GM21447 (cell line): ENCODE measurements at regions not wholly inside any gene's neighbourhood (a gene's known extent, or its start where the extent isn't known, plus 50 kb on each side); places are given as distances from the start of the nearest gene placed in this dataset.
A peak's percentile ranks its signal among the peaks of the same experiment; 100 is the strongest.
"Not testable (repeated sequence)": the region's sequence is repeated elsewhere in the genome, so short reads cannot be mapped to it uniquely, and the experiment has no call there.

Experiments used
- ATAC-seq: cut with Tn5 transposase; IDR thresholded peaks from one replicate; pipeline ENCODE4 v1.9.1; 2021; ENCODE audit not compliant: unreplicated experiment

DNA sequence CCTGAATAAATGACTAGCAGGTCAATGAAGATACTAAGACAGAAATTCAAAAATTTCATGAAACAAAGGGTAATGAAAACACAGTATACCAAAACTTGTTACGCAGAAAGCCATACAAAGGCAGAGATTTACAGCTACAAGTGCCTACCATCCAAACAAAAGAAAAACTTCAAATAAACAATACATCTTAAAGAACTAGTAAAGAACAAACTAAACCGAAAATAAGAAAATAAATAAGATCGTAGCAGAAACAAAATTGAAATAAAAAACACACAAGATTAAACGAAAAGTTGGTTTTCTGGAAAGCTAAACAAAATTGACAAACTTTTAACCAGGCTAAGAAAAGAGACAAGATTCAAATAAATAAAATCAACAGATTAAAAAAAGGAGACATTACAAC, 51.5 kb downstream of the VPREB1 start:
- ATAC-seq = not testable (repeated sequence)

- ATAC-seq = not testable (repeated sequence)
Measured at GRCh38 chr22:22297159-22297793, 52.7 kb downstream of the VPREB1 start.

- ATAC-seq = peak; percentile 82
Measured at GRCh38 chr22:22297794-22298653, 53.4 kb downstream of the VPREB1 start.

DNA sequence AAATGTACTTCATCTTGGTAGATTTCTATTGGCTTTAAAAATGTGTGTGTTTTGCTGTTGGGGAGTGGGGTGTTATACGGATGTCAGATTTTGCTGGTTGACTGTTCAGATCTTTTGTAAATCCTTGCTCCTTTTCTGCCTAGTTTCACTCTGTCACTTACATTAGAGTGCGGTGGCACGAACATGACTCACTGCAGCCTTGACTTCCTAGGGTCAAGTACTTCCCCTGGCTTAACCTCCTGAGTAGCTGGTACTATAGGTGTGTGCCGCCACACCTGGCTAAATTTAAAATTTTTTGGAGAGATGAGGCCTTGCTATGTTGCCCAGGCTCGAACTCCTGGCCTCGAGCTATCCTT, 54.0 kb downstream of the VPREB1 start:
- ATAC-seq = not testable (repeated sequence)

- not testable (repeated sequence) for ATAC-seq
Measured at GRCh38 chr22:22300511-22300910, 55.9 kb downstream of the VPREB1 start.

DNA sequence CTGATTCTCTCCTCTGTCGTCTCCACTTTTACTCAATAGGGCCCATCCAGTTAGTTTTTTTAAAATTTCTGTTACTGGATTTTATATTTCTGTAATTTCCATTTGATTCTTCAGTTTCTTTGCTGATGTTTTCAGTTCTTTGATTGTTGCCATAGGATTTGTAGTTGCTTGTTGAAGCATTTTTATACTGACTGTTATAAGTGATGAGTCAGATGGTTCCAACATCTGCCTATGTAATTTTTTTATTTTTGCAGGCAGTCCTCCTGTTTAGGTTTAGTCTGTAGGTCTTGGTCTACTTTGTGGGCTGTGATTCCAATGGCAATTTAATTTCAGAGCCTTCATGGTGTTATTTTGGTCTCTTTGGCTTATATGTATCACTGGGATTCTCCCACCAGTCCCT, 56.4 kb downstream of the VPREB1 start:
- ATAC-seq = not testable (repeated sequence)

- ATAC-seq = no peak
Measured at GRCh38 chr22:22316589-22316988, 72.0 kb downstream of the VPREB1 start.

DNA sequence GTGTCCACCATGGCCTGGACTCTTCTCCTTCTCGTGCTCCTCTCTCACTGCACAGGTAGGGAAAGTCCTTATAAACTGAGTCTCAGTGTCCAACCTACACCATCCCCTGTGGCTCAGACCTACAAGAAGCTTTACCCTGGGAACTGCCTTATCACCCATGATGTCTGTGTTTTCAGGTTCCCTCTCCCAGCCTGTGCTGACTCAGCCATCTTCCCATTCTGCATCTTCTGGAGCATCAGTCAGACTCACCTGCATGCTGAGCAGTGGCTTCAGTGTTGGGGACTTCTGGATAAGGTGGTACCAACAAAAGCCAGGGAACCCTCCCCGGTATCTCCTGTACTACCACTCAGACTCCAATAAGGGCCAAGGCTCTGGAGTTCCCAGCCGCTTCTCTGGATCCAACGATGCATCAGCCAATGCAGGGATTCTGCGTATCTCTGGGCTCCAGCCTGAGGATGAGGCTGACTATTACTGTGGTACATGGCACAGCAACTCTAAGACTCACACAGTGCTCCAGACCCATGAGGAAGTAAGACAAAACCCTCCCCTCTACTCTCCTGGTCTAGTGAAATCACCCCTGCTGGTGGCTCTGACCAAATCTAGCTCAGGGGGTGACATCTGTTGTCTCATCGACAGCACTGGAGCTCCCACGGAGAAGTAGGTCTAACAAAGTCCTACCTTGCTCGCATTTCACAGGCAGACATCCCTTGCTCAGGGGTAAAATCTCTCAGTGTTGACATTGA, 74.3 kb downstream of the VPREB1 start:
- no peak for ATAC-seq

DNA sequence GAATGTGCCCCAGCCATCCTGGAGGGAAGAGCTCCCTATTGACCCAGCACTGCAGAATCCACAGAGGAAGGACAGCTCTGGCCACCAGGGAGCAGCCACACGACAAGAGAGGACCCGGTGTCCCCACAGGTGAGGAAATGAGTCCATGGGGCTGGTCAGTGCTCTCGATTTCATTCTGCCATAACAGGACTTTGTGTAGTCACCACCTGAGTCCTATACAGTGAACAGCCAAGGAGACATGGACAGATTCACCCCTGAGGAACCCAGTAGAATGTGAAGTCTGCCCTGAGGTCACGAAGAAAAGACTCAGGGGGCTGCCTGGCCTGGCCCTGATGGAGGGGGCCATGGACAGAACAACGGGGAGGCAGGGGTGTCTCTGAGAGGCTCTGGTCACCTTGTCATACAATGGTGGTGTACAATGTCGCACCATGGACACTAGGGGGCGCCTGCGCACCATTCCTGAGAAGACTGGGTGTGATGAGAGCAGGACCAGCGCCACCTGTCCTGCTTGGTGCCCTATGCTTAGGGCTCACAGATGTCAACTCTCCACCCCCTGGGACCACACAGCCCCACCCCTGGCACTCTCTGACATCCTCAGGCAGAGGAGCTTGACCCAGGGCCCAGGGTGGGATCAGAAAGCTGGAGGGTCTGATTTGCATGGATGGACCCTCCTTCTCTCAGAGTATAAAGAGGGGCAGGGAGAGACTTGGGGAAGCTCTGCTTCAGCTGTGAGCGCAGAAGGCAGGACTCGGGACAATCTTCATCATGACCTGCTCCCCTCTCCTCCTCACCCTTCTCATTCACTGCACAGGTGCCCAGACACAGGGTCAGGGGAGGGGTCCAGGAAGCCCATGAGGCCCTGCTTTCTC, 77.4 kb downstream of the VPREB1 start:
- peak; percentile 70 for ATAC-seq

DNA sequence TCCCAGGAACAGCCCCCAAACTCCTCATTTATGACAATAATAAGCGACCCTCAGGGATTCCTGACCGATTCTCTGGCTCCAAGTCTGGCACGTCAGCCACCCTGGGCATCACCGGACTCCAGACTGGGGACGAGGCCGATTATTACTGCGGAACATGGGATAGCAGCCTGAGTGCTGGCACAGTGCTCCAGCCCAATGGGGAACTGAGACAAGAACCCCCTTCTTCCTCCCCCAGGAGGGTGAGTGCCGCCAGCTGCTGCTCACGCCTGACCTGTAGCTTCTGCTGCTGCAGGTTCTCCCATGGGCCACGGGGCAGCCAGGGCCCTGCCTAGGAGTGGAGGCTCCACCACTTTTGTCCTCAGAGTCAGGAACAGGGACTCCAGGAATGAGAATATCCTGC, 78.2 kb downstream of the VPREB1 start:
- no peak for ATAC-seq

DNA sequence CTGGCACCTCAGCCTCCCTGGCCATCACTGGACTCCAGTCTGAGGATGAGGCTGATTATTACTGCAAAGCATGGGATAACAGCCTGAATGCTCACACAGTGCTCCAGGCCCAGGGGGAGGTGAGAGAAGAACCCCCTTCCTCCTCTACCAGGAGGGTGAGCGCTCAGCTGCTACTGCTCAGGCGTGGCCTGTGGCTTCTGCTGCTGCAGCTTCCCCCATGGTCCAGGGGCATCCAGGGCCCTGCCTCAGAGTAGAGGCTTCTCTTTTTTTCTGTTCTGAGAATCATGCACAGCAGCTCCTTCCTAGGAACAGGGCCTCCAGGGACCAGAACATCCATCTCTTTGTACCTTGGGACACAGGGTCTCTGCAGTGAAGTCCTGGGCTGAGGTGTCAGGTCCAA, 83.1 kb downstream of the VPREB1 start:
- no peak for ATAC-seq

DNA sequence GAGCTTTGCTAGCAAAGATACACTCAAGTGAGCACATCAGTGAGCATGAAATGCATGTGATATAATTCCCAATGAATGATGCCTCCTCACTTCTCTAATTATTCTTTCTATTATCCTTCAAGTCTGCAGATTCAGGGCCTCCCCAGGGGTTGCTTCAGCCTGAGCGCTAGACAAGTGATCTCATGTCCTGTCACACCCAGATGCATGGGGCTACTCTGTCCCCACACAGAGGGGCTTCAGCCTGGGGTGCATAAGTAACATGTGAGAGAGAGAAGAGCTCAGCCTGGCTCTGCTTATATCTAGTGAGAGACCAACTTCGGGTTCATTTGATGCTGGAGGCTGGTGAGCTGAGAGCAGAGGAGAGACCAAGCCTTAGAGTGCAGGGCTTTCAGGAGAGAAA, 85.2 kb downstream of the VPREB1 start:
- no peak for ATAC-seq

- not testable (repeated sequence) for ATAC-seq
Measured at GRCh38 chr22:22335640-22336039, 91.1 kb downstream of the VPREB1 start.

DNA sequence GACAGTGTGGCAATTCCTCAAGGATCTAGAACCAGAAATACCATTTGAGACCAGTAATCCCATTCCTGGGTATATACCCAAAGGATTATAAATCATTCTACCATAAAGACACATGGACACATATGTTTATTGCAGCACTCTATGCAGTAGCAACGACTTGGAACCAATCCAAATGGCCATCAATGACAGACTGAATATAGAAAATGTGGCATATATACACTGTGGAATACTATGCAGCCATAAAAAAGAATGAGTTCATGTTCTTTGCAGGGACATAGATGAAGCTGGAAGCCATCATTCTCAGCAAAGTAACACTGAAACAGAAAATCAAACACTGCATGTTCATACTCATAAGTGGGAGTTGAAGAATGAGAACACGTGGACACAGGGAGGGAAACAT, 91.7 kb downstream of the VPREB1 start:
- not testable (repeated sequence) for ATAC-seq

- ATAC-seq = not testable (repeated sequence)
Measured at GRCh38 chr22:22338778-22339177, 94.2 kb downstream of the VPREB1 start.

GRCh38 chr22:22341736-22342135, 97.2 kb downstream of the VPREB1 start:
- no peak for ATAC-seq

- no peak for ATAC-seq
Measured at GRCh38 chr22:22342697-22343580, 98.4 kb downstream of the VPREB1 start.

GRCh38 chr22:22343581-22344296, 99.2 kb downstream of the VPREB1 start:
- ATAC-seq = no peak

DNA sequence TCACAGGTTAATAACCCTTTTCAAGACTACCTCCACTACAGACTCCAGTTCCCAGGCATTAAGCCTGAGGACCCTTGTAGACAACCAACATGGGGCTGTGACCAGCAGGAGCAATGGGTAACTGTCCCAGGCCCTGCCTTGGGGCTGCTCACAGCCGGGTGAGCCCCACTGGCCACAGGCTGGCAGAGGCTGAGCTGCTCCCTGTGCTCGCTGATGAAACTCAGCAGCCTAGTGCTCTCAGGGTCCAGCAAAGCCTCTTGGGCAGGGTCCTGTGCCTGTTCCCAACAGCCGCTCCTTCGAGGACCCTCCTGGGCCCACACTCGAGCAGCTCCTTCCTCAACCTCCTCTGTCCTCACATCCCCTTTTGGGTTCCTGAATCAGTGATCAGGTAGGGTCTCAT, 99.8 kb downstream of the VPREB1 start:
- ATAC-seq = no peak
